ENCODE measurements at regions not wholly inside any gene's neighbourhood (a gene's known extent, or its start where the extent isn't known, plus 50 kb on each side); places are given as distances from the start of the nearest gene placed in this dataset.
"Not testable (repeated sequence)": the region's sequence is repeated elsewhere in the genome, so short reads cannot be mapped to it uniquely, and the experiment has no call there.

DNA sequence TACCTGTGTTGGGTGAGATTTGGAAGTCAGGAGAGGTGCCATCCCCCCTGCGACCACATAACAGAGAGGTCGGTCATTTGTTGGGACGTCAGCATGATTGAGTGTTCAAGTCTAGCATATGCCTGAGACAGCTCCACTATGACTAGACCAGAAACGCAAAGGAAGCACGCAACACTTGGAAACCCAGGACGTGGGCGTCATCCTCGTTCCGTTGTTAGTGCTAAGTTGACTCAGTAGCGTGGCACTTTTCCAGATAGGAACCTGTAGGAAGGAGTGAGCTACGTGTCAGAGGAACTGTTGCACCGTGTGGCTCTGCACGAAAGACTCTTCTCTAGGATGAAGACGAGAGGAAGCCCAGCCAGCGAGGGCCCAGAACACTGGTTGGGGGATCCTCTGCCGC, 431.2 kb upstream of the AMELY start:
- TF ChIP-seq, protein P1, sequence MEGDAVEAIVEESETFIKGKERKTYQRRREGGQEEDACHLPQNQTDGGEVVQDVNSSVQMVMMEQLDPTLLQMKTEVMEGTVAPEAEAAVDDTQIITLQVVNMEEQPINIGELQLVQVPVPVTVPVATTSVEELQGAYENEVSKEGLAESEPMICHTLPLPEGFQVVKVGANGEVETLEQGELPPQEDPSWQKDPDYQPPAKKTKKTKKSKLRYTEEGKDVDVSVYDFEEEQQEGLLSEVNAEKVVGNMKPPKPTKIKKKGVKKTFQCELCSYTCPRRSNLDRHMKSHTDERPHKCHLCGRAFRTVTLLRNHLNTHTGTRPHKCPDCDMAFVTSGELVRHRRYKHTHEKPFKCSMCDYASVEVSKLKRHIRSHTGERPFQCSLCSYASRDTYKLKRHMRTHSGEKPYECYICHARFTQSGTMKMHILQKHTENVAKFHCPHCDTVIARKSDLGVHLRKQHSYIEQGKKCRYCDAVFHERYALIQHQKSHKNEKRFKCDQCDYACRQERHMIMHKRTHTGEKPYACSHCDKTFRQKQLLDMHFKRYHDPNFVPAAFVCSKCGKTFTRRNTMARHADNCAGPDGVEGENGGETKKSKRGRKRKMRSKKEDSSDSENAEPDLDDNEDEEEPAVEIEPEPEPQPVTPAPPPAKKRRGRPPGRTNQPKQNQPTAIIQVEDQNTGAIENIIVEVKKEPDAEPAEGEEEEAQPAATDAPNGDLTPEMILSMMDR (conservative IDR thresholded peaks at IDR 0.05; ENCODE audit: low read depth in 2 of 2), result not testable (repeated sequence)
- TF ChIP-seq, protein P2, sequence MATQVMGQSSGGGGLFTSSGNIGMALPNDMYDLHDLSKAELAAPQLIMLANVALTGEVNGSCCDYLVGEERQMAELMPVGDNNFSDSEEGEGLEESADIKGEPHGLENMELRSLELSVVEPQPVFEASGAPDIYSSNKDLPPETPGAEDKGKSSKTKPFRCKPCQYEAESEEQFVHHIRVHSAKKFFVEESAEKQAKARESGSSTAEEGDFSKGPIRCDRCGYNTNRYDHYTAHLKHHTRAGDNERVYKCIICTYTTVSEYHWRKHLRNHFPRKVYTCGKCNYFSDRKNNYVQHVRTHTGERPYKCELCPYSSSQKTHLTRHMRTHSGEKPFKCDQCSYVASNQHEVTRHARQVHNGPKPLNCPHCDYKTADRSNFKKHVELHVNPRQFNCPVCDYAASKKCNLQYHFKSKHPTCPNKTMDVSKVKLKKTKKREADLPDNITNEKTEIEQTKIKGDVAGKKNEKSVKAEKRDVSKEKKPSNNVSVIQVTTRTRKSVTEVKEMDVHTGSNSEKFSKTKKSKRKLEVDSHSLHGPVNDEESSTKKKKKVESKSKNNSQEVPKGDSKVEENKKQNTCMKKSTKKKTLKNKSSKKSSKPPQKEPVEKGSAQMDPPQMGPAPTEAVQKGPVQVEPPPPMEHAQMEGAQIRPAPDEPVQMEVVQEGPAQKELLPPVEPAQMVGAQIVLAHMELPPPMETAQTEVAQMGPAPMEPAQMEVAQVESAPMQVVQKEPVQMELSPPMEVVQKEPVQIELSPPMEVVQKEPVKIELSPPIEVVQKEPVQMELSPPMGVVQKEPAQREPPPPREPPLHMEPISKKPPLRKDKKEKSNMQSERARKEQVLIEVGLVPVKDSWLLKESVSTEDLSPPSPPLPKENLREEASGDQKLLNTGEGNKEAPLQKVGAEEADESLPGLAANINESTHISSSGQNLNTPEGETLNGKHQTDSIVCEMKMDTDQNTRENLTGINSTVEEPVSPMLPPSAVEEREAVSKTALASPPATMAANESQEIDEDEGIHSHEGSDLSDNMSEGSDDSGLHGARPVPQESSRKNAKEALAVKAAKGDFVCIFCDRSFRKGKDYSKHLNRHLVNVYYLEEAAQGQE (IDR thresholded peaks at IDR 0.05; ENCODE audit: unreplicated experiment), result not testable (repeated sequence)
- not testable (repeated sequence) for TF ChIP-seq POLR2AphosphoS5 (IDR thresholded peaks at IDR 0.05; ENCODE audit: low read depth); EZH2phosphoT487 (IDR thresholded peaks at IDR 0.05; ENCODE audit: unreplicated experiment); EZH2 (IDR thresholded peaks at IDR 0.05; ENCODE audit: low read depth, unreplicated experiment); CREB1 (CRISPR knock-in tag; IDR thresholded peaks at IDR 0.05; ENCODE audit: low read depth); STAT1 (IDR thresholded peaks at IDR 0.05; ENCODE audit: unreplicated experiment)

All from GM23338 (cell line).